Fibroblast of lung (primary cell): ENCODE measurements at regions not wholly inside any gene's neighbourhood (a gene's known extent, or its start where the extent isn't known, plus 50 kb on each side); places are given as distances from the start of the nearest gene placed in this dataset.
"Not testable (repeated sequence)": the region's sequence is repeated elsewhere in the genome, so short reads cannot be mapped to it uniquely, and the experiment has no call there.

ENCODE experiments used
- DNase-seq, 2 donors: peaks; one replicate each; pipeline versions ENCODE4 v3.0.0 to v3.0.0-alpha.2; 2010; ENCODE audit warnings: low read depth in 2 of 2
- H2AFZ ChIP-seq: 2 replicates; pipeline ENCODE4 v1.5.1; 2012; ENCODE audit warnings: low read length, control low read depth, inconsistent platforms
- H3K27ac ChIP-seq: 2 replicates; pipeline ENCODE4 v1.5.1; 2011; ENCODE audit warnings: low read length, control low read depth; ENCODE audit not compliant: insufficient read depth
- H3K27me3 ChIP-seq: 2 replicates; pipeline ENCODE4 v1.5.1; 2011; ENCODE audit warnings: mild to moderate bottlenecking, low read length; ENCODE audit not compliant: control insufficient read depth, insufficient read depth
- H3K36me3 ChIP-seq: 2 replicates; pipeline ENCODE4 v1.5.1; 2011; ENCODE audit warnings: low read length; ENCODE audit not compliant: control insufficient read depth, insufficient read depth
- H3K4me1 ChIP-seq: 2 replicates; pipeline ENCODE4 v1.5.1; 2011; ENCODE audit warnings: low read length; ENCODE audit not compliant: control insufficient read depth, insufficient read depth; ENCODE audit errors: extremely low read depth
- H3K4me2 ChIP-seq: 2 replicates; pipeline ENCODE4 v1.5.1; 2011; ENCODE audit warnings: low read length, control low read depth; ENCODE audit not compliant: insufficient read depth; ENCODE audit errors: extremely low read depth
- H3K4me3 ChIP-seq, 4 experiments: fragments of 200-600 bp in 1 of 4; sonication (generic) in 1 of 4; replicated peaks in 1 of 4; 2 replicates each; pipeline ENCODE4 v1.5.1; 2011 to 2016; ENCODE audit warnings: low read length in 4 of 4, low read depth in 3 of 4, mild to moderate bottlenecking in 3 of 4, control low read depth in 2 of 4, inconsistent platforms in 1 of 4, mixed read lengths in 1 of 4; ENCODE audit not compliant: insufficient read depth in 1 of 4; ENCODE audit errors: control extremely low read depth in 1 of 4
- H3K79me2 ChIP-seq: 2 replicates; pipeline ENCODE4 v1.5.1; 2012; ENCODE audit warnings: mild to moderate bottlenecking, low read length, inconsistent platforms; ENCODE audit not compliant: control insufficient read depth, insufficient read depth
- H3K9ac ChIP-seq: 2 replicates; pipeline ENCODE4 v1.5.1; 2011; ENCODE audit warnings: mild to moderate bottlenecking, low read length, control low read depth; ENCODE audit not compliant: insufficient read depth
- H3K9me3 ChIP-seq: 2 replicates; pipeline ENCODE4 v1.5.1; 2012; ENCODE audit warnings: low read depth, low read length; ENCODE audit not compliant: control insufficient read depth, insufficient read depth
- H4K20me1 ChIP-seq: 2 replicates; pipeline ENCODE4 v1.5.1; 2011; ENCODE audit warnings: low read length; ENCODE audit not compliant: control insufficient read depth, insufficient read depth; ENCODE audit errors: extremely low read depth
- CTCF ChIP-seq, 2 donors: IDR thresholded peaks in 1 of 2; conservative IDR thresholded peaks in 1 of 2; 1 replicate in 1 of 2; 2 replicates in 1 of 2; pipeline ENCODE4 v1.5.1; 2011 to 2012; ENCODE audit warnings: low read length in 2 of 2, control low read depth in 1 of 2, inconsistent platforms in 1 of 2, low read depth in 1 of 2, mild to moderate bottlenecking in 1 of 2
- EZH2 ChIP-seq: IDR thresholded peaks from 2 replicates; pipeline ENCODE4 v1.5.1; 2012; ENCODE audit warnings: low read length, control low read depth, mild to moderate bottlenecking; ENCODE audit errors: missing control alignments

GRCh38 chr6:132187816-132188215, 213.5 kb downstream of the MOXD1 start:
- H2AFZ ChIP-seq, result no peak overlapping the region
- H3K79me2 ChIP-seq, result no peaks in the 10 kb centered on the region
- H3K4me1 ChIP-seq, result peaks cover 3% of the 10 kb centered on the region
- H3K27ac ChIP-seq, result no peak overlapping the region
- no peak overlapping the region for H3K4me3 ChIP-seq
- no peaks in the 10 kb centered on the region for H3K9me3 ChIP-seq
- DNase-seq, result no peak
- no peaks in the 10 kb centered on the region for H3K36me3 ChIP-seq
- TF ChIP-seq EZH2 (no peak), CTCF (conservative IDR thresholded peaks at IDR 0.05 in 1 of 2, IDR thresholded peaks at IDR 0.05 in 1 of 2; ENCODE audit: low read depth in 1 of 2, low read length in 2 of 2) (no peak)
- H3K4me2 ChIP-seq, result no peak overlapping the region
- no peaks in the 10 kb centered on the region for H4K20me1 ChIP-seq
- no peaks in the 10 kb centered on the region for H3K27me3 ChIP-seq
- no peak overlapping the region for H3K9ac ChIP-seq

- H3K4me1 ChIP-seq, H3K9ac ChIP-seq, H3K9me3 ChIP-seq, H3K4me2 ChIP-seq, H3K27ac ChIP-seq, H3K27me3 ChIP-seq, H2AFZ ChIP-seq, DNase-seq, H4K20me1 ChIP-seq, H3K4me3 ChIP-seq, H3K36me3 ChIP-seq, H3K79me2 ChIP-seq: not testable (repeated sequence)
These were observed 216.3 kb downstream of the MOXD1 start for GRCh38 chr6:132184966-132185365.

- Histone ChIP-seq H3K4me2 (no peak overlapping the region), H3K27ac (no peak overlapping the region), H3K9ac (no peak overlapping the region), H3K27me3 (no peaks in the 10 kb centered on the region), H3K9me3 (no peaks in the 10 kb centered on the region), H3K4me1 (no peaks in the 10 kb centered on the region), H2AFZ (no peak overlapping the region), H3K36me3 (no peaks in the 10 kb centered on the region), H3K79me2 (no peaks in the 10 kb centered on the region), H4K20me1 (no peaks in the 10 kb centered on the region), H3K4me3 (no peak overlapping the region)
- no peak for DNase-seq
- TF ChIP-seq EZH2, result no peak
- no peak for TF ChIP-seq CTCF (conservative IDR thresholded peaks at IDR 0.05 in 1 of 2, IDR thresholded peaks at IDR 0.05 in 1 of 2; ENCODE audit: low read depth in 1 of 2, low read length in 2 of 2)
These were observed 221.3 kb downstream of the MOXD1 start for GRCh38 chr6:132179955-132180354.

- Histone ChIP-seq H3K79me2 (no peaks in the 10 kb centered on the region), H3K27ac (no peak overlapping the region), H3K9me3 (no peaks in the 10 kb centered on the region), H3K4me1 (no peaks in the 10 kb centered on the region), H2AFZ (no peak overlapping the region), H3K27me3 (no peaks in the 10 kb centered on the region), H4K20me1 (no peaks in the 10 kb centered on the region), H3K4me3 (no peak overlapping the region), H3K36me3 (no peaks in the 10 kb centered on the region), H3K9ac (no peak overlapping the region), H3K4me2 (no peak overlapping the region)
- TF ChIP-seq CTCF (conservative IDR thresholded peaks at IDR 0.05 in 1 of 2, IDR thresholded peaks at IDR 0.05 in 1 of 2; ENCODE audit: low read depth in 1 of 2, low read length in 2 of 2) (no peak), EZH2 (no peak)
- no peak for DNase-seq
These were observed 223.7 kb upstream of the CCN2 start for GRCh38 chr6:132174919-132175318.
